ENCODE measurements at regions not wholly inside any gene's neighbourhood (a gene's known extent, or its start where the extent isn't known, plus 50 kb on each side); places are given as distances from the start of the nearest gene placed in this dataset.

GRCh38 chr10:109187677-109188076, 735.6 kb downstream of the XPNPEP1 start:
- TF ChIP-seq CTCF (IDR thresholded peaks at IDR 0.05) (no peak), POLR2A (IDR thresholded peaks at IDR 0.05) (no peak)

Data from uterus (tissue), 2 donors.